T-helper 2 cell treated with Interferon-gamma antibody and Interleukin-4, amounts not matched to agents 5 μg/mL and 100 μg/mL, for 36 hours (primary cell): ENCODE measurements at regions not wholly inside any gene's neighbourhood (a gene's known extent, or its start where the extent isn't known, plus 50 kb on each side); places are given as distances from the start of the nearest gene placed in this dataset.

Experiments used
- DNase-seq: peaks from one replicate; pipeline ENCODE4 v3.0.0; 2021; ENCODE audit warnings: low spot score
- H3K27ac Mint-ChIP-seq: one replicate; pipeline ENCODE4 v1.8.0; 2021; ENCODE audit warnings: mild to moderate bottlenecking, mixed read lengths
- H3K27me3 Mint-ChIP-seq: one replicate; pipeline ENCODE4 v1.8.0; 2021; ENCODE audit warnings: low read depth, mixed read lengths
- H3K36me3 Mint-ChIP-seq: one replicate; pipeline ENCODE4 v1.8.0; 2021; ENCODE audit warnings: low read depth, mixed read lengths
- H3K4me1 Mint-ChIP-seq: one replicate; pipeline ENCODE4 v1.8.0; 2021; ENCODE audit warnings: low read depth, mixed read lengths
- H3K4me3 Mint-ChIP-seq: one replicate; pipeline ENCODE4 v1.8.0; 2022; ENCODE audit warnings: mild to moderate bottlenecking, moderate library complexity, mixed read lengths
- H3K9me3 Mint-ChIP-seq: one replicate; pipeline ENCODE4 v1.8.0; 2021; ENCODE audit warnings: mixed read lengths

DNA sequence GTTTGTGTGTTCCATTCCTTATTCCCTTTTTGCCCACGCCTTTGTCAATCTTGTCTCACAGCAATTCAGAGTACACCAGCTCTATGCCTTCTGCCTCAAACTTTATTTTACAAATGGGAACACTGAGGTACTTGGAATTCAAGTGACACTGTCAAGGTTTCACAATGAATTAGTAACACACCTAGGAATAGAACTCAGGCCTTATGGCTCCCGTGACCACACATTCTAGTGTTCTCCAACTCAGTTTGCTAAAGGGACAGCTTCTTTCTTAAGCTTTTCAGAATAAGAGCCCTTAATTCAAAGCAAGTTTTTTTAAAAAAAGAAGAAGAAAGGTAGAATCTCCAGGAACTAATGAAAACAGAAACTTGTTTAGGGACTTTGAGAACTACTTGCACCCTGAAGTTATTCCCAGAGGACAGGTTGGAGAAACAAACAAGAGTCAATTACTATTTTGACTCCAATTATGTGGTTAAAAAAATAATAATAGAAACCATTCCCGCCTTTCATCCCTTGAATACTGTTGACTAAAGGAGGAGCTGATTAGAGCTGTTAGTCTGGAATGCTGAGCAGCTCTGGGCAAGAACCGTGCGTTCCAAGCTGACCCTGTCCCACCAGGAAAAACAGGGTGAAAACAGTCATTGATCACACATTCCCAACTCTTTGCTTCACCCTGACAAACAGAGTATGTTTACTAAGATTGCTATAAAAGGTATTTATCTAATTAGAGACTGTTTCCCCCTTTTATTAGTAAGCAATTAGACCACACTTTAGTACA, 408.8 kb upstream of the CNKSR2 start:
- Mint-ChIP-seq H3K27me3 (no peaks in the 10 kb centered on the region), H3K9me3 (no peaks in the 10 kb centered on the region), H3K27ac (no peak overlapping the region), H3K4me3 (no peak overlapping the region), H3K36me3 (no peaks in the 10 kb centered on the region), H3K4me1 (no peaks in the 10 kb centered on the region)
- no peak for DNase-seq

GRCh38 chrX:20954014-20954413, 420.2 kb upstream of the CNKSR2 start:
- Mint-ChIP-seq H3K27ac (no peak overlapping the region), H3K27me3 (no peaks in the 10 kb centered on the region), H3K4me3 (no peak overlapping the region), H3K36me3 (no peaks in the 10 kb centered on the region), H3K9me3 (no peaks in the 10 kb centered on the region), H3K4me1 (no peaks in the 10 kb centered on the region)
- DNase-seq: no peak

DNA sequence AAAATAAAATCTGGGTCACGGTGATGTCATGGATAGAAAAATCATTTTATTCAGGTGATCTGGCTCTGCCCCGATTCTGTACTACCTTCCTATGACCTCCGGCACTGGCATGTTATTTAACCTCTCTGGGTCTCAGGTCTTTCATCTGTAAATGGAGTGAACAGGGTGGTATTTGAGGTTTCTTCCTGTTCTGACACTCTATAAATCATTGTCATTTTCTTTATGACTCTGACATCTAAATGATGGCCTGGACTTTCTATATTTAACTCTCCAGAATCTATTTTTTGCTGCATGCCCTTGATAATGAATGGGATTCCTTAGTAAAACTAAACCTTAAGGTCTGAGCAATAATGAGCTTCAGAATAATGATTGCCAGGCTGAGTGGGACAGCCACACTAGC, 422.0 kb upstream of the CNKSR2 start:
- no peak overlapping the region for H3K4me3 Mint-ChIP-seq
- no peaks in the 10 kb centered on the region for H3K9me3 Mint-ChIP-seq
- no peaks in the 10 kb centered on the region for H3K27me3 Mint-ChIP-seq
- no peaks in the 10 kb centered on the region for H3K36me3 Mint-ChIP-seq
- H3K4me1 Mint-ChIP-seq: no peaks in the 10 kb centered on the region
- no peak for DNase-seq
- H3K27ac Mint-ChIP-seq: no peak overlapping the region

GRCh38 chrX:20951016-20951810, 423.0 kb upstream of the CNKSR2 start:
- Mint-ChIP-seq H3K36me3 (no peaks in the 10 kb centered on the region), H3K9me3 (no peaks in the 10 kb centered on the region), H3K27me3 (no peaks in the 10 kb centered on the region), H3K4me1 (no peaks in the 10 kb centered on the region), H3K27ac (no peak overlapping the region), H3K4me3 (no peak overlapping the region)
- DNase-seq: no peak

GRCh38 chrX:20947411-20947912, 426.8 kb upstream of the CNKSR2 start:
- no peaks in the 10 kb centered on the region for H3K27me3 Mint-ChIP-seq

GRCh38 chrX:20913760-20914159, 460.5 kb upstream of the CNKSR2 start:
- Mint-ChIP-seq H3K27ac (no peak overlapping the region), H3K27me3 (no peaks in the 10 kb centered on the region), H3K9me3 (no peaks in the 10 kb centered on the region), H3K4me3 (no peak overlapping the region), H3K4me1 (no peaks in the 10 kb centered on the region), H3K36me3 (no peaks in the 10 kb centered on the region)
- no peak for DNase-seq

More at GRCh38 chrX:20947411-20947912, 426.8 kb upstream of the CNKSR2 start:
- no peak overlapping the region for H3K27ac Mint-ChIP-seq
- no peaks in the 10 kb centered on the region for H3K36me3 Mint-ChIP-seq
- no peaks in the 10 kb centered on the region for H3K9me3 Mint-ChIP-seq
- no peaks in the 10 kb centered on the region for H3K4me1 Mint-ChIP-seq
- no peak for DNase-seq
- no peak overlapping the region for H3K4me3 Mint-ChIP-seq

GRCh38 chrX:20906571-20906970, 467.6 kb upstream of the CNKSR2 start:
- no peak overlapping the region for H3K27ac Mint-ChIP-seq
- H3K27me3 Mint-ChIP-seq: no peaks in the 10 kb centered on the region
- H3K4me3 Mint-ChIP-seq: no peak overlapping the region
- H3K9me3 Mint-ChIP-seq: no peaks in the 10 kb centered on the region
- DNase-seq: no peak
- H3K36me3 Mint-ChIP-seq: no peaks in the 10 kb centered on the region
- no peaks in the 10 kb centered on the region for H3K4me1 Mint-ChIP-seq

DNA sequence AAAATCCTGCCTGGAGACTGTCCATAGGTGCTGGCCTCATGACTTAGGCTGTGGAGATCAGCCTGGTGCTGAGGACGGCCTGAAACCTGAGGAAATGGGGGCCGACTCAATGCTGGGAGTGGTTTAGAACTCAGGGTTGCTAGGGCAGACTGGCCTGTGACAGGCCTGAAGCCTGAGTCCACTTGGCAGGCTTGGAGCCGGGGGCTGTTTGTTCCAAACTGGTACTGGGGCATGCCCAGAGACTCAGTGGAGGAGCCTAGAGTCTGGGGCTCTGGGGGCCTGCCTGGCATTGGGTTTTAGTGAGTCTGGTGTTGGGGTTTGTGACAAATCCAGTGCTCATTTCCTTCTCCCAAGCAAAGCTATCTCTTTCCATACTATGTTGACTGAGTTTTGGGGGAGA, 489.7 kb upstream of the CNKSR2 start:
- no peaks in the 10 kb centered on the region for H3K36me3 Mint-ChIP-seq
- no peaks in the 10 kb centered on the region for H3K9me3 Mint-ChIP-seq

GRCh38 chrX:20863649-20864048, 510.6 kb upstream of the CNKSR2 start:
- H3K4me3 Mint-ChIP-seq: no peak overlapping the region
- no peaks in the 10 kb centered on the region for H3K36me3 Mint-ChIP-seq
- H3K4me1 Mint-ChIP-seq: no peaks in the 10 kb centered on the region
- peaks cover 12% of the 10 kb centered on the region for H3K9me3 Mint-ChIP-seq
- H3K27ac Mint-ChIP-seq: no peak overlapping the region
- no peaks in the 10 kb centered on the region for H3K27me3 Mint-ChIP-seq
- no peak for DNase-seq

More for the DNA sequence above, 489.7 kb upstream of the CNKSR2 start:
- Mint-ChIP-seq H3K4me1 (no peaks in the 10 kb centered on the region), H3K4me3 (no peak overlapping the region), H3K27ac (no peak overlapping the region), H3K27me3 (no peaks in the 10 kb centered on the region)
- DNase-seq: no peak

- H3K27me3 Mint-ChIP-seq: no peaks in the 10 kb centered on the region
- H3K9me3 Mint-ChIP-seq: peaks cover 12% of the 10 kb centered on the region
- H3K4me3 Mint-ChIP-seq: no peak overlapping the region
- DNase-seq: no peak
- no peaks in the 10 kb centered on the region for H3K36me3 Mint-ChIP-seq
- H3K4me1 Mint-ChIP-seq: no peaks in the 10 kb centered on the region
- H3K27ac Mint-ChIP-seq: no peak overlapping the region
These were observed 513.1 kb upstream of the CNKSR2 start for GRCh38 chrX:20861113-20861512.

- H3K4me1 Mint-ChIP-seq: no peaks in the 10 kb centered on the region
- no peaks in the 10 kb centered on the region for H3K27me3 Mint-ChIP-seq
- no peak overlapping the region for H3K4me3 Mint-ChIP-seq
- peaks cover 12% of the 10 kb centered on the region for H3K9me3 Mint-ChIP-seq
- H3K27ac Mint-ChIP-seq: no peak overlapping the region
- DNase-seq: no peak
- no peaks in the 10 kb centered on the region for H3K36me3 Mint-ChIP-seq
These were observed 516.5 kb upstream of the CNKSR2 start for GRCh38 chrX:20857746-20858145.

DNA sequence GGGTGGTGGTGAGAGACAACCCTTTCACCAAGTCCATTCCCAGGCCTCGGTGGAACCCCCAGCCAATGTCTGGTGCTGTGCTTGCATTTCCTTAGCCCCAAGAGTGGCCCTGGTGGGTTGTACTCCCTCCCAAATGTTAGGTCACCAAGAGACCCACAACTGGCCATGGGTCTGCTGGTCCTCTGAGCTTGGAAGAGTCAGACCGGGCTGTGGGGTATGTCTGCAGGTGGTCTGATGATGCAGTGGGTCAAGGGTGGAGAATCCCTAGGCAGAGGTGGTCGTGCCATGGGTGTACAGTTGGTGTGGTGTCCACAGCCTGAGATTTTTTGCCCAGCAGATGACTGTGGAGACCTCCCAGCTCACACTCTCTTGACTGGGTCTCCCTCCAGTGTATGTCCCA, 535.7 kb upstream of the CNKSR2 start:
- Mint-ChIP-seq H3K4me3 (no peak overlapping the region), H3K36me3 (no peaks in the 10 kb centered on the region), H3K27ac (no peak overlapping the region), H3K4me1 (no peaks in the 10 kb centered on the region), H3K27me3 (no peaks in the 10 kb centered on the region), H3K9me3 (no peaks in the 10 kb centered on the region)
- no peak for DNase-seq

DNA sequence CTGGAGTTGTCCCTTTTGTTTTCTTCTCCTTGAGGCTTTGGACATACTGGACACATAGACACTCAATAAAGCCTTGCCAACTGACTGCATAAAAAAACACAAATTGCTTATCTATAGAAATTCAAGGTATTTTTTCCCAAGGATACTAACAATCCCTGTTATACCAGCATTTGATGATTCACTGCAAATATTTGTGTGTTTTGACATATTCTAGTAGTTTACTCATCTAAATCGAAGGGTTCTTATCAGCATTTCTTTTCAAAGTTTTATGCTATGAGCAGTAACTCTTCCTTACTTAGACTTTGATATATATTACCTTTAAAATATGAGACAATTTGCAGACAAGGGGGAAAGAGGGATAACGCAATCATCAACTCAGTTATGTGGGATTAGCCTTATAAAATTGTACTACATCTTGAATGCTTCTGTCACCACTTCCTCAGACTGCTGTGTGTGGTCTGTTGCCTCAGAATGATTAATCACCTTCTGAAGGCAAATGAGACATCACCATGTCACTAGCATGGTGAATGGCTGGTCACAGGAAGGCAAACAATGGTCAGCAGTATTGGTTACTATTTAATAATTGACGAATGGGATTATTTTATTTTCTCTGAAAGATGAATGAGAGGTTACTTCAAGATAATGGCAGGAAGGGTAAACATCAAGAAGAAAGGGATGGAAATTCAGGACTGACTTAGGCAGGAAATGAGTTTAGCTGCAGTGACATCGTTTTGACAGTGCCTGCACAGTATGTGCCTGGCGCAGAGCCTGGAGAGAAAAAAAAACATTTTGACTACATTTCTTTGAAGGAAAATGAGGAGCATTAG, 544.3 kb upstream of the CNKSR2 start:
- Mint-ChIP-seq H3K4me3 (no peak overlapping the region), H3K9me3 (no peaks in the 10 kb centered on the region), H3K27ac (no peak overlapping the region), H3K27me3 (no peaks in the 10 kb centered on the region), H3K36me3 (no peaks in the 10 kb centered on the region), H3K4me1 (no peaks in the 10 kb centered on the region)
- DNase-seq: no peak

DNA sequence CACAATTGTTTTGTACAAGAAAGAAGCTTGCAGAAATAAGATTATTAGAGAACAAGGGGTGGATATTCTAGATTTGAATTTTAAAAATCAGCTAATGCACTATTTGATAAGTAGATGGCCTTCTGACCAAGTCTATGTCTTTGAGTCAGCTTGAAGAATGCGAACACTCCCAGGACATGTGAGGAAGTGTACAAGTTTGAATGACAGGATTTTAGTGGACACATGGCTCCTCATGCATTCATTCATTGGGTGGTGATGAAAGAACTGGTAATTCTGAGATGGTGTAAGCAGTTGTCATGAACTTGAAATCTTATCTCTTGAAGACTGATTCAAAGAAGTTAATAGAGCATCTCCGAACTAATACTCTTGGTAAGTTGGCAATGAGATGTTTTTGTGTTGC, 548.2 kb upstream of the CNKSR2 start:
- DNase-seq: no peak

More for the DNA sequence above, 548.2 kb upstream of the CNKSR2 start:
- Mint-ChIP-seq H3K9me3 (no peaks in the 10 kb centered on the region), H3K27me3 (no peaks in the 10 kb centered on the region), H3K36me3 (no peaks in the 10 kb centered on the region), H3K4me1 (no peaks in the 10 kb centered on the region), H3K4me3 (no peak overlapping the region), H3K27ac (no peak overlapping the region)
